Right atrium auricular region (tissue), 2 donors: ENCODE measurements at regions not wholly inside any gene's neighbourhood (a gene's known extent, or its start where the extent isn't known, plus 50 kb on each side); places are given as distances from the start of the nearest gene placed in this dataset.

Source experiments
- DNase-seq: peaks from one replicate; pipeline ENCODE4 v3.0.0-alpha.2; 2019; ENCODE audit warnings: low spot score
- H3K27ac ChIP-seq, 2 donors: fragments of 200-600 bp; sonication (generic); 1 replicate in 1 of 2; 2 replicates in 1 of 2; pipeline ENCODE4 v1.5.1; 2016 to 2019
- H3K27me3 ChIP-seq, 2 donors: fragments of 200-600 bp; sonication (generic); one replicate each; pipeline versions ENCODE4 v1.5.1 to v1.6.0; 2017 to 2019
- H3K36me3 ChIP-seq: fragments of 200-600 bp; sonication (generic); one replicate; pipeline ENCODE4 v1.5.1; 2016
- H3K4me1 ChIP-seq, 2 donors: fragments of 200-600 bp; sonication (generic); one replicate each; pipeline versions ENCODE4 v1.5.1 to v1.6.0; 2017 to 2019
- H3K4me3 ChIP-seq, 2 donors: fragments of 200-600 bp; sonication (generic); 1 replicate in 1 of 2; 2 replicates in 1 of 2; pipeline ENCODE4 v1.5.1; 2017 to 2019; ENCODE audit warnings: mild to moderate bottlenecking in 1 of 2, moderate library complexity in 1 of 2
- H3K9me3 ChIP-seq, 2 donors: fragments of 200-600 bp; sonication (generic); one replicate each; pipeline ENCODE4 v1.5.1; 2019
- TF ChIP-seq, protein P1 (sequence below), 2 donors: fragments of 200-600 bp; sonication (generic); IDR thresholded peaks; one replicate each; pipeline ENCODE4 v1.5.1; 2019; ENCODE audit warnings: antibody characterized with exemption in 2 of 2

- no peak for DNase-seq
- no peaks in the 10 kb centered on the region for H3K27me3 ChIP-seq
- TF ChIP-seq, protein P1, sequence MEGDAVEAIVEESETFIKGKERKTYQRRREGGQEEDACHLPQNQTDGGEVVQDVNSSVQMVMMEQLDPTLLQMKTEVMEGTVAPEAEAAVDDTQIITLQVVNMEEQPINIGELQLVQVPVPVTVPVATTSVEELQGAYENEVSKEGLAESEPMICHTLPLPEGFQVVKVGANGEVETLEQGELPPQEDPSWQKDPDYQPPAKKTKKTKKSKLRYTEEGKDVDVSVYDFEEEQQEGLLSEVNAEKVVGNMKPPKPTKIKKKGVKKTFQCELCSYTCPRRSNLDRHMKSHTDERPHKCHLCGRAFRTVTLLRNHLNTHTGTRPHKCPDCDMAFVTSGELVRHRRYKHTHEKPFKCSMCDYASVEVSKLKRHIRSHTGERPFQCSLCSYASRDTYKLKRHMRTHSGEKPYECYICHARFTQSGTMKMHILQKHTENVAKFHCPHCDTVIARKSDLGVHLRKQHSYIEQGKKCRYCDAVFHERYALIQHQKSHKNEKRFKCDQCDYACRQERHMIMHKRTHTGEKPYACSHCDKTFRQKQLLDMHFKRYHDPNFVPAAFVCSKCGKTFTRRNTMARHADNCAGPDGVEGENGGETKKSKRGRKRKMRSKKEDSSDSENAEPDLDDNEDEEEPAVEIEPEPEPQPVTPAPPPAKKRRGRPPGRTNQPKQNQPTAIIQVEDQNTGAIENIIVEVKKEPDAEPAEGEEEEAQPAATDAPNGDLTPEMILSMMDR (IDR thresholded peaks at IDR 0.05) = no peak
- no peaks in the 10 kb centered on the region for H3K4me1 ChIP-seq
- H3K4me3 ChIP-seq = no peak overlapping the region
- H3K9me3 ChIP-seq = no peaks in the 10 kb centered on the region
- no peak overlapping the region for H3K27ac ChIP-seq
- no peaks in the 10 kb centered on the region for H3K36me3 ChIP-seq
These were observed 1216.9 kb downstream of the CDH11 start for GRCh38 chr16:63904930-63905329.

DNA sequence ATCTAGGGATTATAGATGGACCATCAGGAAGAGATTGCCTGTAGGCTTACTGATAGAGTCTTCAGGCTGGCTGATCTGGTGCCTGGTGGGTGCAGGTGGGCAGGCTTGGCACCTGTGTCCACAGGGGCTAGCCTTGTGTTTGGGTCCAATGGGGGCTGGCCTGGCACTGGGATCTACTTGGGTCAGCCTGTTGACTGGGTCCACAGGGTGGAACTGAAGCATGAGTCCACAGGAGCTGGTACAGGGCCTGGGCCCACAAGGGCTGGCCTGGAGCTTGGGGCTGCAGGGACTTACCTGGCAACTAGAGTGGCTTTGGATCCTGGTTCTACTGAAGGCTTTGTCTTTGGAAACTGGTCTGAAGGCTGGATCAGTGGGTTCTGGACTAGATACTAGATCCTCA, 1217.7 kb downstream of the CDH11 start:
- no peak for DNase-seq
- TF ChIP-seq, protein P1 (IDR thresholded peaks at IDR 0.05) = no peak

DNA sequence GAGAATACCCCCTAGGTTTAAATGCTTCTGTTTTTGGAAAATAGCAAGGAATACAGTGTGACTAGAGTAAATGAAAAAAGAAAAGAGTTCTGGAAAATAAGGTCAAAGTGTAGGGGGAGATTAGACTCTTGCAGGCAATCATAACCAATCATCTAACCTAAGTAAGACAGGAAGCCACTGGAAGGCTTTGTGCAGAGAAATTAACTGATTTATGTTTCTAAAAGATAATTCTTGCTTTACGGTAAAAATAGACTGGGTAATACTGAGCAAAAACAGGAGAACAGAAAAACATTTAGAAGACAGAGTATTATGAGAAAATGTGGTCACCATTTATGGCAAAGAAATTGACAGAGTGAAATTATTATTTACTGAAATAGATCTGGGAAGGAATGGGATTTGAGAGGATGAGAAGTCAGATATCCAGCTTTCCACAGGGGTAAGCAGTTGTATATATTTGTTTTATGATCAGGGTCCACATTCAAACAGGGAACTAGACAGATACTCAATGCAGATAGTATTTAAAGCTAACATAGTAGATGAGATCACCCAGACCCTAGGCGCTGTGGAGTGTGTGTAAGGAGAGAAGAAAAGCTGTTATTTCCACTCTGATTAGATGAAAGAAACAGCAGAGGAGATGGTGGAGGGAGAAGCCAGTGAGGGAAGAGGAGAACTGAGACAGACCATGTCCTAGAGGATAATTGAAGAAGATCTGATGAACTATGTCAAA, 1225.3 kb downstream of the CDH11 start:
- TF ChIP-seq, protein P1 (IDR thresholded peaks at IDR 0.05) = no peak
- Histone ChIP-seq H3K27ac (no peak overlapping the region), H3K4me3 (no peak overlapping the region), H3K27me3 (no peaks in the 10 kb centered on the region), H3K4me1 (no peaks in the 10 kb centered on the region), H3K36me3 (no peaks in the 10 kb centered on the region), H3K9me3 (no peaks in the 10 kb centered on the region)
- DNase-seq = no peak

More for the DNA sequence above, 1217.7 kb downstream of the CDH11 start:
- Histone ChIP-seq H3K4me3 (no peak overlapping the region), H3K27me3 (no peaks in the 10 kb centered on the region), H3K4me1 (no peaks in the 10 kb centered on the region), H3K36me3 (no peaks in the 10 kb centered on the region), H3K27ac (no peak overlapping the region), H3K9me3 (no peaks in the 10 kb centered on the region)

GRCh38 chr16:63890723-63891122, 1231.1 kb downstream of the CDH11 start:
- no peaks in the 10 kb centered on the region for H3K9me3 ChIP-seq
- DNase-seq = no peak
- H3K4me1 ChIP-seq = peaks cover 0 to 9% of the 10 kb centered on the region in 2 donors
- no peaks in the 10 kb centered on the region for H3K36me3 ChIP-seq
- H3K27me3 ChIP-seq = no peaks in the 10 kb centered on the region
- TF ChIP-seq, protein P1 (IDR thresholded peaks at IDR 0.05) = no peak
- H3K27ac ChIP-seq = peak overlapping the region in 1 of 2 donors; percentile 14
- no peak overlapping the region for H3K4me3 ChIP-seq

- Histone ChIP-seq H3K27me3 (no peaks in the 10 kb centered on the region), H3K4me3 (no peak overlapping the region), H3K4me1 (peaks cover 0 to 9% of the 10 kb centered on the region in 2 donors), H3K27ac (peak overlapping the region in 1 of 2 donors; percentile 18), H3K36me3 (no peaks in the 10 kb centered on the region), H3K9me3 (no peaks in the 10 kb centered on the region)
- TF ChIP-seq, protein P1 (IDR thresholded peaks at IDR 0.05) = no peak
- DNase-seq = no peak
These were observed 1231.8 kb downstream of the CDH11 start for GRCh38 chr16:63890081-63890480.

GRCh38 chr16:63883091-63883490, 1238.8 kb downstream of the CDH11 start:
- H3K36me3 ChIP-seq = no peaks in the 10 kb centered on the region
- H3K4me1 ChIP-seq = no peaks in the 10 kb centered on the region
- TF ChIP-seq, protein P1 (IDR thresholded peaks at IDR 0.05) = no peak
- H3K27me3 ChIP-seq = no peaks in the 10 kb centered on the region
- no peak for DNase-seq
- H3K27ac ChIP-seq = no peak overlapping the region
- no peak overlapping the region for H3K4me3 ChIP-seq
- no peaks in the 10 kb centered on the region for H3K9me3 ChIP-seq
